VCaP (cell line): ENCODE measurements at regions not wholly inside any gene's neighbourhood (a gene's known extent, or its start where the extent isn't known, plus 50 kb on each side); places are given as distances from the start of the nearest gene placed in this dataset.

Experiments
- H3K27ac ChIP-seq: fragments of 450-650 bp; 2 replicates; pipeline ENCODE4 v1.5.1; 2017
- TF ChIP-seq, protein P1 (sequence below): fragments of 450-650 bp; conservative IDR thresholded peaks from 2 replicates; pipeline ENCODE4 v1.5.1; 2017; ENCODE audit warnings: mild to moderate bottlenecking, moderate library complexity

DNA sequence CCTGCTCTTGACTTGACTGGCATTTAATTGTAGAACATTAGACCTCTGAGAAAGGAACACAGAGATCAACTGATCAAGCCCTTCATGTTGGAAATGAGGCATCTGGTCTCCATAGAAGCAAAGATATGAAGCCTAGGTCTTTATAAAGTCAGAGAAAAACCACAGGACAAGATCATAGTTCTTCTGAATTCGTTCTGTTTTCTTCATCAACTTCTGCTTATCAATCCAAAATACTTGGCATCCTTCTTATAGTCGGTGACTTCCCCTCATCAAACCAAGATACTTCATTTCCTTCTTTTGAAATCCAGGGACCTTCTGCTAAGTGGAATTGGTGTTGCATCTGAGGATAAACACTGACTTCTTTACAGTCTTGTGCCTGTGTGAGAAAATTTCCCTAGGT lies 77.1 kb upstream of the PRKCQ start:
- TF ChIP-seq, protein P1, sequence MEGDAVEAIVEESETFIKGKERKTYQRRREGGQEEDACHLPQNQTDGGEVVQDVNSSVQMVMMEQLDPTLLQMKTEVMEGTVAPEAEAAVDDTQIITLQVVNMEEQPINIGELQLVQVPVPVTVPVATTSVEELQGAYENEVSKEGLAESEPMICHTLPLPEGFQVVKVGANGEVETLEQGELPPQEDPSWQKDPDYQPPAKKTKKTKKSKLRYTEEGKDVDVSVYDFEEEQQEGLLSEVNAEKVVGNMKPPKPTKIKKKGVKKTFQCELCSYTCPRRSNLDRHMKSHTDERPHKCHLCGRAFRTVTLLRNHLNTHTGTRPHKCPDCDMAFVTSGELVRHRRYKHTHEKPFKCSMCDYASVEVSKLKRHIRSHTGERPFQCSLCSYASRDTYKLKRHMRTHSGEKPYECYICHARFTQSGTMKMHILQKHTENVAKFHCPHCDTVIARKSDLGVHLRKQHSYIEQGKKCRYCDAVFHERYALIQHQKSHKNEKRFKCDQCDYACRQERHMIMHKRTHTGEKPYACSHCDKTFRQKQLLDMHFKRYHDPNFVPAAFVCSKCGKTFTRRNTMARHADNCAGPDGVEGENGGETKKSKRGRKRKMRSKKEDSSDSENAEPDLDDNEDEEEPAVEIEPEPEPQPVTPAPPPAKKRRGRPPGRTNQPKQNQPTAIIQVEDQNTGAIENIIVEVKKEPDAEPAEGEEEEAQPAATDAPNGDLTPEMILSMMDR = no peak
- no peak overlapping the region for H3K27ac ChIP-seq

DNA sequence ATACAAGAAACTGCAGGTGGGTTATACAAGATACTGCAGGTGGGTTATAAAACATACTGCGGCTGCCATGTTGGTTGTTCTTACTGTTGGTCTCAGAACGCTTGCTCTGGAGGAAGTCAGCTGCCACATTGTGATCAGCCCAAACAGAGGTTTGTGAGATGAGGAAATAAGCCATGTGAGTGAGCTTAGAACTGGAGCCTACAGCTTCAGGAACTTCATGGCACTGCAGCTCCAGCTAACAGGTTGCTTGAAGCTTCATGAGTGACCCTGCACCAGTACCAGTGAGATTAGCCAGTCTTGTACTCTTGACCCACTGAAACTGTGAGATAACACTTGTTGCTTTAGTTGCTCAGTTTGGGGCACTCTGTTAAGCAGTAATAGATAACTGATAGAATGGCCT lies 74.5 kb upstream of the PRKCQ start:
- H3K27ac ChIP-seq = no peak overlapping the region
- TF ChIP-seq, protein P1 = no peak

DNA sequence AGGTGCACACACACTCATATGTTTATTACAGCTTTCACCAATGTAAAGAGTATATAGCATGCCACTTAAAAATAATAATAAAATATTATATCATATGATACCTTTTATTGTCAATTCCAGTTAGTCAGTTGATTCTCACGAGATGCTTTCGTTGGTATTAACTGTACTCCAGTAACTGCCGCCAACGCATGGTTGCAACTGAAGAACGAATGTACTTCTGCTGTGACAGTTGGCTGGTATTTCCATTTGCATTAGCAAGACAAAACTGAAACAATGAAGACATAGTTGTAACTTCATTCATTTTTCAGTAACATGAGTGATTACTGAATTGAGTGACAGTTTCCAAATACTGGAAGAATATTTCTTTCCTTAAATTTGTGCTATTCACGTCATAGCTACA lies 70.5 kb upstream of the PRKCQ start:
- TF ChIP-seq, protein P1 = no peak
- no peak overlapping the region for H3K27ac ChIP-seq

DNA sequence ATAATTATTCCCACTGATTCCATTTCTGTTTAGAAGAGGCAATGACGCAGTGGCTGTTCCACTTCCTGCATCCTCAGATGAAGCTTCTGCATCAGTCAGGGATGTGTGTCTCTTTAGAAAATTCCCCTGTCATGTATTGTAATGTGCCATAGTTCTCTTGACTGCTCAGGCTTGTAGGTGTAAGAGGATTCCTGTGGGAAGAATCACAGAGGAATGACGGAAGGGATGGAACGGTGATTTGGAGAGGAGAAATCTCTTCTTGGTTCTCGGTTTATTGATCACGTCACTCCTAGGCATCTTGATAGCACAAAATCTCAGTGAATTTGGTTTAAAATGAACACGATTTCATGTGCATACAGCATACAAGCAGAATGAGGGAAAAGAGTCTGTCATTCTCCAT lies 69.8 kb upstream of the PRKCQ start:
- TF ChIP-seq, protein P1 = no peak
- H3K27ac ChIP-seq = no peak overlapping the region

DNA sequence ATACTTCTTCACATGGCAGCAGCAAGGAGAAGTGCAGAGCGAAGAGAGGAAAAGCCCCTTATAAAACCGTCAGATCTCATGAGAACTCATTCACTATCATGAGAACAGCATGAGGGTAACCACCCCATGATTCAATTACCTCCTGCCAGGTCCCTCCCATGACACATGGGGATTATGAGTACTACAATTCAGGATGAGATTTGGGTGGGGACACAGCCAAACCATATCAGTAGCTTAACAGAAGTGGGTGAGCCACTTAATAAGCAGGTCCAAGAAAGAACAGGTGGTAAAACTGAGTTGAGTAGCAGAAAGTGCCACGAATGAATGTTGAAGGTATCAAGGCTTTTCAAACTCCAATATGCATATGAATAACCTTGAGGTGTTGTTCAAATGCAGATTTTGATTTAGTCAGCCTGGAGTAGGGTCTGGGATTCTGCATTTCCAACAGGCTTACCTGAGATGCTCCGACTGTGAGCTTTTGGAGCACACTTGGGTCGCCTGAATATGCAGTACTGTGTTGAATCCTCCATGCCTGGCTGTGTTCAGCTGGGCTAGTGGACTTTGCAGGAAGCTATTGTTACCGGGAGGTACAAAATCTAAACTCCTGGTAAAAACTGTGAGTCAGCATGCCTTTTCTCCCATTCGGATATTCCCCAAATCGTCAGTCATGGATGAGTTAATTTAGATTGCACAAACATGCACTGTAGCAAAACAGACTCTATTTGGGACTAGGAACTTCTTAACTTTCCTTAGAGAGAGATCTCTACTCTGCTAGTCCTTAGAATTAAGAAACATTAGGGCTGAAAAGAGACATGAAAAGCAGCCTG lies 69.0 kb upstream of the PRKCQ start:
- H3K27ac ChIP-seq = no peak overlapping the region

DNA sequence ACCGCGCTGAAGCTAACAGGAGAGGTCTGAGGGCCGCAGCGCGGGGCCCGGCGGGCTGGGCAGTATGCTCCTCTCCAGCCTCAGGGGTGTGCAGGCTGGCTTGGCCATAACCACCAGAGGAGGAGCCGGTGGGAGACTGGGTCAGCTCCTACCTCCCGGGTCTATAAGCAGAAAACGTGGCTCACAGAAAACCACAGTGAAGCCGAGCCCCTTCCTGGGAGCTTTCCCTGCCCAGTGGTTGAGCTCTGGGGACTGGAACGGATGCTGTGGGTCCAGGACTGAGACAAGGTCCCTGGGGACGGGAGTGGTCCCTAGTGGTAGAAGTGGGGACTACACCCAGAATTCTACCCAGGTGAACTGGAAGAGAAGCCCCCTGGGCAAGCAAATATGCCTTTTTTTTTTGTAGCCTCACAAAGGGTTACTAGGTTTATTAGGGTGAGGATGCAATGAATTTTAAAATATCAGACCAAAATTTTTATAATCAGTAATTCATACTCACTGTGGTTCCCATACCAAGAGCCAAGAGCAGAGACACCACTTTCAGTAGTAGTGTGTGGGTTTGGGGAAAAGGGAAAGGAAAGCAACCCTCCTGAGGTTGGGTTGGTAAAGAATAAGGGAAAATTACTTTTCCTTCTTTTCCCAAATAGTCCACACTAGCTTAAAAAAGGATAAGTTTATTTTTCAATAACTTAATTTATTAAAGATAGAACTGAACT lies 67.9 kb upstream of the PRKCQ start:
- H3K27ac ChIP-seq = no peak overlapping the region
- TF ChIP-seq, protein P1 = peak; percentile 67

More for the DNA sequence above, 69.0 kb upstream of the PRKCQ start:
- TF ChIP-seq, protein P1 = no peak

DNA sequence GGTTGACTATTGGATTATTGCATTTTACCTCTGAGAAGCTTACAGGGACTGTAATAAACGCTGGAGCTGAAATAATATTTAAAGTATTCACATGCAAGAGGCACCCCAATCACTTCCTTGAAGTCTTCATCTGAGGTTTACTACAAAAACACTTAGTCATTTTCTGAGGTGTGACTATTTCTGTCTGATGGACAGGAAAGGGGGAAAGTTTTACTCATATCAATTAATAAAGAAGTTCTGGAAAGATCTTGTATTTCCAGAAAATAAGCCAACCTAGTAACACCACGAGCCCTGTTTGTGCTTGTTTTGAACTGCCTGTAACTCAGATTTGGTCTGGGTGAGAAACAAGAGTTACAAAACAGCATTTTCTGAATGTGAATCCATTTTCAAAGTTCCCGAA lies 63.9 kb upstream of the PRKCQ start:
- TF ChIP-seq, protein P1 = no peak

More for the DNA sequence above, 63.9 kb upstream of the PRKCQ start:
- no peak overlapping the region for H3K27ac ChIP-seq
